ENCODE measurements at regions not wholly inside any gene's neighbourhood (a gene's known extent, or its start where the extent isn't known, plus 50 kb on each side); places are given as distances from the start of the nearest gene placed in this dataset.
A peak's percentile ranks its signal among the peaks of the same experiment; 100 is the strongest.
"Not testable (repeated sequence)": the region's sequence is repeated elsewhere in the genome, so short reads cannot be mapped to it uniquely, and the experiment has no call there.

- no peak for DNase-seq (ENCODE audit: low spot score)
These were observed 1513.7 kb downstream of the GRIK2 start for GRCh38 chr6:102907181-102907580.

GRCh38 chr6:102902471-102902870 is 1509.0 kb downstream of the GRIK2 start:
- no peak for DNase-seq (ENCODE audit: low spot score)

DNA sequence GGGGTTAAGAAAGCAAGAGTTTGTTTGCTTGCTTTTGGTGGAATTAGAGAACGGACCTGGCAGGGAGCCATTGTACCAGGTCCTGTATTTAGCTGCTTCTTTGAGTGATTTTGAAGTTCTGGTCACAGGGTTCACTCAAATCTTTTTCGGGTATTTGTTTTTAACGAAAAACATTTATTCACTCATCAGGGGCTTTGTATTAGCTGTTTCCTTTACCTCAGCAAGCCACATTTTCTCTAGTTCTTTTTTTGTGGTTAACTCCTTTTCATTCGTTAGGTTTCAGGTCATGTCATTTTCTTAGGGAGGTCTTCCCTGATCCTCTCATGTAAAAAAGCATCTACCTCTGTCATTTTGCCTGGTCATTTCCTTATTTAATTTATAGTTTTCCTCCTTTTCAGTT is 1502.2 kb downstream of the GRIK2 start:
- DNase-seq (ENCODE audit: low spot score), result no peak

- DNase-seq (ENCODE audit: low spot score), result no peak
These were observed 1491.7 kb downstream of the GRIK2 start for GRCh38 chr6:102885165-102885564.

- DNase-seq (ENCODE audit: low spot score), result no peak
These were observed 1459.9 kb downstream of the GRIK2 start for GRCh38 chr6:102853249-102853955.

- peak; percentile 16 for DNase-seq (ENCODE audit: low spot score)
These were observed 1455.3 kb downstream of the GRIK2 start for GRCh38 chr6:102848796-102849195.

DNA sequence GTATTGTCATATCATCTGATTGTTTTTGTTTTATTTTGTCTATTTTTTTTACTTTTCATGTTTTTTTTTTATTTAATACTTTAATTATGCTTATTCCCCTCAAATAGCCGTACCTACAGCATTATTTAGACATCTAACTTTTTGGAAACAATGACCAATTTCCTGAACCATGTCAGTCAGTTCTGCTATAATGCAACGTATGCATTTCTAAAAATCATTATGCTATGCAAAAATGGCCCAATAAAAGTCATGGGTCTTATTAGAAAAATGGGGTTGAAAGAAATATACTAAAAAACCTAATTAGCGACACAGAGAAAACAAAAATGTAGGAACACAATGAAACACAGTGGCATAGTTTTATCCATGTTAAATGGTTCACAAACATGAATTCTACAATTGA is 1454.7 kb downstream of the GRIK2 start:
- DNase-seq (ENCODE audit: low spot score), result no peak

GRCh38 chr6:102841060-102841459 is 1447.6 kb downstream of the GRIK2 start:
- DNase-seq (ENCODE audit: low spot score), result no peak

GRCh38 chr6:102832021-102832420 is 1438.5 kb downstream of the GRIK2 start:
- no peak for DNase-seq (ENCODE audit: low spot score)

GRCh38 chr6:102820098-102820497 is 1426.6 kb downstream of the GRIK2 start:
- DNase-seq (ENCODE audit: low spot score), result no peak

GRCh38 chr6:102815207-102815606 is 1421.7 kb downstream of the GRIK2 start:
- no peak for DNase-seq (ENCODE audit: low spot score)

DNA sequence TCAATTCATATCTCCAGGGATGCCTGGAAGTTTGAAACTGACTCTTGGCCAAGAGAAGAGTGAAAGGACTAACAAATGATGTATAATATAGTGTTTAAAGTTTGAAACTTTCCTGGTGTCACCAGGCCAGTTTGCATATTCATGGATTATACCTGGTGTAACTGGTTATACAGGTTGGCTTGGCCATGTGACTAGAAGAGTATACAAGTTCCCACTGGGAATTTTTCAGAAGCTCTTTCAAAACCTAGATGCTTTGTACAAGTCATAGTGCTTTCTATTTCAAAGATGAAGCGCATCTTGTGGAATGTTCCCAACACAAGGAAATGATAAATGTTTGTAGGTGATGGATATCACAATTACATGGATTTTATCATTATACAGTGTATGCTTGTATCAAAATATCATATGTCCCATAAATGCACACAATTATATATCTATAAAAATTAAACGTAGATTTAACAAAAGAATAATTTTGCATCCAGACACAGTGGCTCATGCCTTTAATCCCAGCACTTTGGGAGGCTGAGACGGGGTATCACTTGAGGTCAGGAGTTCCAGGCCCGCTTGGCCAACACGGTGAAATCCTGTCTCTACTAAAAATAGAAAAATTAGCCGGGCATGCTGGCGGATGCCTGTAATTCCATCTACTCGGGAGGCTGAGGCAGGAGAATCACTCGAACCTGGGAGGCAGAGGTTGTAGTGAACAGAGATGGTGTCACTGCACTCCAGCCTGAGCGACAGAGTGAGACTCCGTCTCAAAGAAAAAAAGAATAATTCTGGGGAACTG is 1420.2 kb downstream of the GRIK2 start:
- no peak for DNase-seq (ENCODE audit: low spot score)

DNA sequence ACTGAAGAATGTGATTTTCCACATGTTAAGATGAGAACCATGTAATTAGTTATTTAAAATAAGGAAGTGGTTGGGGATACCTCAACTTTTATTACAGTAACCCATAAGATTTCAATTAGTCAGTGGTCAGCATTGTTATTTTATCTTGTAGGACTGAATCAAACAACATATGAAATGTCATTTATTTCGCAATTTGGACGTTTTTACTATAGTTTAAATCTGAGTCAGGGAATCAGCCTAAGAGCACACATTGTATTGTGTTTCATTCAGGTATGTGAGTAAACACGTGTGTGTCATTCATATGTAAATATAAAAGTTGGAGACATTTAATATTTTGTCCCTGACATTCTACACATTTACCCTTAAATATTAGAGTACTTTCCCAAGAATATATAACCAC is 1418.7 kb downstream of the GRIK2 start:
- DNase-seq (ENCODE audit: low spot score), result no peak

DNA sequence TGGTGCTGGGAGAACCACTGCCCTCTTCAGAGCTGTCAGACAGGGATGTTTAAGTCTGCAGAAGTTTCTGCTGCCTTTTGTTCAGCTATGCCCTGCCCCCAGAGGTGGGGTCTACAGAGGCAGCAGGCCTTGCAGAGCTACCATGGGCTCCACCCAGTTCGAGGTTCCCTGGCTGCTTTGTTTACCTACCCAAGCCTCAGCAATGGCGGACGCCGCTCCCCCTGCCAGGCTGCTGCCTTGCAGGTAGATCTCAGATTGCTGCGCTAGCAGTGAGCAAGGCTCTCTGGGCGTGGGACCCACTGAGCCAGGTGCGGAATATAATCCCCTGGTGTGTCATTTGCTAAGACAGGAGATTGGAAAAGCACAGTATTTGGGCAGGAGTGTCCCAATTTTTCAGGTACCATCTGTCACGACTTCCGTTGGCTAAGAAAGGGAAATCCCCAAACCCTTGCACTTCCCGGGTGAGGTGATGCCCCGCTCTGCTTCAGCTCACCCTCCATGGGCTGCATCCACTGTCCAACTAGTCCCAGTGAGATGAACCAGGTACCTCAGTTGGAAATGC is 1415.5 kb downstream of the GRIK2 start:
- DNase-seq (ENCODE audit: low spot score), result not testable (repeated sequence)

GRCh38 chr6:102799051-102799450 is 1405.5 kb downstream of the GRIK2 start:
- no peak for DNase-seq (ENCODE audit: low spot score)

GRCh38 chr6:102798636-102799035 is 1405.1 kb downstream of the GRIK2 start:
- no peak for DNase-seq (ENCODE audit: low spot score)

- DNase-seq (ENCODE audit: low spot score), result no peak
These were observed 1400.2 kb downstream of the GRIK2 start for GRCh38 chr6:102793752-102794151.

DNA sequence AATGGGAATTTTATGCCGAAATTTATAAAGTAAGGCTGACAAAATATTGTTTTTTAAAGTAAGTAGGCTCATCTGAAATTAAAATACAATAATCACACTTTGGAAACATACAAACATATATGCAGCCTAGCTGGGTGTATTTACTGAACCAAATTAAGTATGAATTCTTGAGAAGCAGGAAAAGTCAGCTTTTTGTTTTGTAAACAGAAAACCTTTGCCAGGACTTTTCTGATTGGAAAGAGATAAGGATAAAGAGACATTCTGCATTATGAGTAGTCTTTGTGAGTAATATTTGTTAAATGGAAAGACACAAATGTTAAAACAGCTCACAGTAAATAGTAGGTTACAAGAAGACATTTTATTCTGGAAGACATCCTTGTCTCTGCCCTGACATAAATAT is 1380.8 kb downstream of the GRIK2 start:
- no peak for DNase-seq (ENCODE audit: low spot score)

DNA sequence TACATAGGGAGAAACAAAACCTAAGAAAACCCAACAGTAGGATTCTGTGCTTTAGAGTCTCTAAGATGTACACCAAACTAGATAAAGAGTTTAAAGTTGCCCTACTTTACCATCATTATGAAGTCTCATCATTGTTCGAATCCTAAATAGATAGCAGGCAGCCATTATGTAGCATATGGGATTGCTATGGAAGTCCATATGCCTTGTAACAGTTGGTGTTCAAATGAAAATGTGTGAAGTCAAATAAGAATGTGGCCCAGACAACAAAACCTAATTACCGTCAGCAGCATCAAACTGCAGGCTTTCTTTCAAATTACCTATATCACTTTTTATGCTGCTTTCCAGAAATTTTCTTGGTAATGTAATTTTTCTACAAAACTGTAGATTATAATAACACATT is 1380.1 kb downstream of the GRIK2 start:
- DNase-seq (ENCODE audit: low spot score), result no peak

DNA sequence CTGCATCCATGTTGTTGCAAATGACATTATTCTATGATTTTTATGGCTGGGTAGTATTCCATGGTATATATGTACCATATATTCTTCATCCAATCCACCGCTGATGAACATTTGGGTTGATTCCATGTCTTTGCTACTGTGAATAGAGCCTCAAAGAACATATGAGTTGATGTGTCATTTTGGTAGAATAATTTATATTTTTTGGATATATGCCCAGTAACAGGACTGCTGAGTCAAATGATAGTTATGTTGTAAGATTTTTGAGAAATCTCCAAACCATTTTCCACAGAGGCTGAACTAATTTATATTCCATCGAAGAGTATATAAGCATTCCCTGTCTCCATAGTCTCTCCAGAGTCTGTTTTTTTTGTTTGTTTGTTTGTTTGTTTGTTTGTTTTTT is 1373.5 kb downstream of the GRIK2 start:
- DNase-seq (ENCODE audit: low spot score), result peak; percentile 50

DNA sequence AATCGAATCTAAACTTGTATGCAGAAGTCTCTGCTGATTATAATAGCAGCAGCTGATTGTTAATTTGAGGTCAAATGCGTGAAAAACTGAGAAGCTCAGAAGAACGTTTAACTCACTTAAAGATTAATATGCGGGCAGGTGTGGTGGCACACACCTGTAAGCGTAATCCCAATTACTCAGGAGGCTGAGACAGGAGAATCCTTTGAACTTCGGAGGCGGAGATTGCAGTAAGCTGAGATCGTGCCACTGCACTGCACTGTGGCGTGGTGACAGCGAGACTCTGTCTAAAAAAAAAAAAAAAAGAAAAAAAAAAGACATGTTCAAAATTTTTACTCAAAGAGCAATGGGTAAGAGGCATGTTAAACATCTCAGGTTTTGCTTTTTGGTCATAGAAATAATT is 1370.8 kb downstream of the GRIK2 start:
- no peak for DNase-seq (ENCODE audit: low spot score)

GRCh38 chr6:102763891-102764290 is 1370.4 kb downstream of the GRIK2 start:
- no peak for DNase-seq (ENCODE audit: low spot score)

GRCh38 chr6:102761872-102762271 is 1368.4 kb downstream of the GRIK2 start:
- DNase-seq (ENCODE audit: low spot score), result no peak

Data from RKO (cell line).